OCI-LY3 (cell line): ENCODE measurements at regions not wholly inside any gene's neighbourhood (a gene's known extent, or its start where the extent isn't known, plus 50 kb on each side); places are given as distances from the start of the nearest gene placed in this dataset.
"Not testable (repeated sequence)": the region's sequence is repeated elsewhere in the genome, so short reads cannot be mapped to it uniquely, and the experiment has no call there.

Experiments
- EZH2phosphoT487 ChIP-seq: fragments of 200-600 bp; shearing (Covaris generic); IDR thresholded peaks from 2 replicates; pipeline ENCODE4 v1.6.1; 2018; ENCODE audit warnings: antibody characterized with exemption, mixed run types, low read depth
- TF ChIP-seq, protein P1 (sequence below): fragments of 200-600, 300-600 bp; sonication (generic); IDR thresholded peaks from 2 replicates; pipeline ENCODE4 v1.5.1; 2014; ENCODE audit warnings: antibody characterized with exemption, low read length, low read depth

DNA sequence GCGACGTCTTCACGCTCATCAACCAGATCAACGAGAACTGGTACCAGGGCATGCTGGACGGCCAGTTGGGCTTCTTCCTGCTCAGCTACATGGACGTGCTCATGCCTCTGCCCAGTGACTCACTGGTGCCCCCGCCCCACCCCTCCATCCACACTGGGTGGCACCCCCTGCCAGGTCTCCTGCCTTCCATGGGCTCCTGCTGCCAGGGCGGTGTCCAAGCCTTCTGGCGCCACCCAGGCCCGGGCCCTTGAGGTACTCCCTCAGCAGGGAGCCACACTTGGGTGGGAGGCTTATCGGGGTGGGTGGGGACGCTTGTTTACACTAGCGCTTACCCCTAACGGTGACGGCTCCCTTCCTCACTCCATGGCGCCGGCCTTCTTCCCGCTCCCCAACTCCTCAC lies 148.2 kb downstream of the GOSR1 start:
- TF ChIP-seq, protein P1, sequence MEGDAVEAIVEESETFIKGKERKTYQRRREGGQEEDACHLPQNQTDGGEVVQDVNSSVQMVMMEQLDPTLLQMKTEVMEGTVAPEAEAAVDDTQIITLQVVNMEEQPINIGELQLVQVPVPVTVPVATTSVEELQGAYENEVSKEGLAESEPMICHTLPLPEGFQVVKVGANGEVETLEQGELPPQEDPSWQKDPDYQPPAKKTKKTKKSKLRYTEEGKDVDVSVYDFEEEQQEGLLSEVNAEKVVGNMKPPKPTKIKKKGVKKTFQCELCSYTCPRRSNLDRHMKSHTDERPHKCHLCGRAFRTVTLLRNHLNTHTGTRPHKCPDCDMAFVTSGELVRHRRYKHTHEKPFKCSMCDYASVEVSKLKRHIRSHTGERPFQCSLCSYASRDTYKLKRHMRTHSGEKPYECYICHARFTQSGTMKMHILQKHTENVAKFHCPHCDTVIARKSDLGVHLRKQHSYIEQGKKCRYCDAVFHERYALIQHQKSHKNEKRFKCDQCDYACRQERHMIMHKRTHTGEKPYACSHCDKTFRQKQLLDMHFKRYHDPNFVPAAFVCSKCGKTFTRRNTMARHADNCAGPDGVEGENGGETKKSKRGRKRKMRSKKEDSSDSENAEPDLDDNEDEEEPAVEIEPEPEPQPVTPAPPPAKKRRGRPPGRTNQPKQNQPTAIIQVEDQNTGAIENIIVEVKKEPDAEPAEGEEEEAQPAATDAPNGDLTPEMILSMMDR, result not testable (repeated sequence)
- TF ChIP-seq EZH2phosphoT487, result not testable (repeated sequence)
